H1 (cell line): ENCODE measurements at regions not wholly inside any gene's neighbourhood (a gene's known extent, or its start where the extent isn't known, plus 50 kb on each side); places are given as distances from the start of the nearest gene placed in this dataset.

Source experiments
- CTCF ChIA-PET: fragments of 300-600 bp; sonication (Branson Sonifier 250); formaldehyde crosslinking; loops from one replicate; lab custom pipeline; 2021; ENCODE audit not compliant: partially characterized antibody; lab: Charles Lee
- POLR2A ChIA-PET: fragments of 300-600 bp; sonication (Branson Sonifier 250); formaldehyde crosslinking; loops from one replicate; lab custom pipeline; 2021; ENCODE audit warnings: inconsistent platforms; ENCODE audit not compliant: partially characterized antibody; lab: Charles Lee
- DNase-seq, 2 experiments: peaks; one replicate each; pipeline versions ENCODE4 v3.0.0 to v3.0.0-alpha.2; 2010 to 2022; ENCODE audit warnings: low spot score in 2 of 2, low read depth in 1 of 2, mixed read lengths in 1 of 2
- FAIRE-seq: peaks from 2 replicates; lab custom pipeline; 2011; peaks lifted over from hg19 to GRCh38; lab: Jason Lieb, UNC
- H2AFZ ChIP-seq: 2 replicates; pipeline ENCODE4 v1.8.1; 2012; ENCODE audit warnings: low read length, inconsistent platforms
- H2AK5ac ChIP-seq: 2 replicates; pipeline ENCODE4 v1.6.1; 2013; ENCODE audit warnings: low read depth, low read length
- H2BK120ac ChIP-seq: replicated peaks from 2 replicates; pipeline ENCODE3; 2013; ENCODE audit warnings: low read depth, low read length, inconsistent platforms
- H2BK12ac ChIP-seq: 2 replicates; pipeline ENCODE4 v1.6.1; 2013; ENCODE audit warnings: low read depth, low read length
- H2BK15ac ChIP-seq: 2 replicates; pipeline ENCODE4 v1.6.1; 2013; ENCODE audit warnings: low read length
- H2BK20ac ChIP-seq: 2 replicates; pipeline ENCODE4 v1.6.1; 2013; ENCODE audit warnings: low read length
- H2BK5ac ChIP-seq: 2 replicates; pipeline ENCODE4 v1.6.1; 2013; ENCODE audit warnings: low read depth, low read length
- H3K14ac ChIP-seq: 2 replicates; pipeline ENCODE4 v1.6.1; 2013; ENCODE audit warnings: inconsistent platforms; ENCODE audit not compliant: insufficient read length
- H3K18ac ChIP-seq: 2 replicates; pipeline ENCODE4 v1.6.1; 2013; ENCODE audit warnings: low read length; ENCODE audit errors: extremely low read depth
- H3K23ac ChIP-seq: 2 replicates; pipeline ENCODE4 v1.6.1; 2013; ENCODE audit warnings: inconsistent platforms; ENCODE audit not compliant: insufficient read length
- H3K23me2 ChIP-seq: 2 replicates; pipeline ENCODE4 v1.6.1; 2013; ENCODE audit warnings: low read depth, low read length
- H3K27ac ChIP-seq: 2 replicates; pipeline ENCODE4 v1.6.1; 2011; ENCODE audit warnings: low read depth, low read length, inconsistent platforms
- H3K27me3 ChIP-seq, 4 experiments: replicated peaks in 1 of 4; 1 replicate in 1 of 4; 2 replicates in 3 of 4; pipeline versions ENCODE4 v1.6.1 to v1.8.1; 2011 to 2013; ENCODE audit warnings: low read length in 3 of 4, mild to moderate bottlenecking in 3 of 4, inconsistent platforms in 2 of 4, mixed read lengths in 2 of 4, moderate library complexity in 1 of 4; ENCODE audit not compliant: control insufficient read depth in 3 of 4, insufficient read depth in 3 of 4; ENCODE audit errors: extremely low read depth in 1 of 4
- H3K36me3 ChIP-seq, 4 experiments: 2 replicates each; pipeline versions ENCODE4 v1.6.1 to v1.8.1; 2011 to 2013; ENCODE audit warnings: mild to moderate bottlenecking in 4 of 4, low read length in 3 of 4, moderate library complexity in 2 of 4, control low read depth in 1 of 4, inconsistent platforms in 1 of 4; ENCODE audit not compliant: insufficient read depth in 4 of 4, control insufficient read depth in 2 of 4
- H3K4ac ChIP-seq: replicated peaks from 2 replicates; pipeline ENCODE3; 2013; ENCODE audit warnings: low read length, low read depth, mixed read lengths, inconsistent platforms; ENCODE audit not compliant: insufficient read length
- H3K4me1 ChIP-seq, 4 experiments: replicated peaks in 1 of 4; 1 replicate in 1 of 4; 2 replicates in 3 of 4; pipeline versions ENCODE4 v1.6.1 to v1.8.1; 2011 to 2013; ENCODE audit warnings: low read length in 3 of 4, inconsistent platforms in 2 of 4, mixed read lengths in 1 of 4; ENCODE audit not compliant: insufficient read depth in 4 of 4, control insufficient read depth in 3 of 4
- H3K4me2 ChIP-seq, 2 experiments: 2 replicates each; pipeline versions ENCODE4 v1.6.1 to v1.8.1; 2011 to 2013; ENCODE audit warnings: low read depth in 2 of 2, low read length in 2 of 2, control low read depth in 1 of 2, inconsistent platforms in 1 of 2, mild to moderate bottlenecking in 1 of 2; ENCODE audit not compliant: insufficient read depth in 1 of 2
- H3K4me3 ChIP-seq, 4 experiments: fragments of 200-600, 300-600 bp in 1 of 4; sonication (generic), shearing (Covaris generic), sonication (Bioruptor Twin) in 1 of 4; 2 replicates each; pipeline versions ENCODE4 v1.5.1 to v1.8.1; 2011 to 2016; ENCODE audit warnings: low read length in 4 of 4, low read depth in 3 of 4, control low read depth in 2 of 4, inconsistent platforms in 2 of 4, mild to moderate bottlenecking in 2 of 4, mixed read lengths in 1 of 4, moderate library complexity in 1 of 4; ENCODE audit not compliant: insufficient read depth in 2 of 4; ENCODE audit errors: extremely low read depth in 1 of 4
- H3K56ac ChIP-seq: replicated peaks from 2 replicates; pipeline ENCODE3; 2013; ENCODE audit warnings: low read depth, mild to moderate bottlenecking, mixed read lengths, low read length, inconsistent platforms; ENCODE audit not compliant: insufficient read length
- H3K79me1 ChIP-seq: 2 replicates; pipeline ENCODE4 v1.6.1; 2013; ENCODE audit warnings: low read depth, low read length, control low read depth
- H3K79me2 ChIP-seq, 2 experiments: 2 replicates each; pipeline versions ENCODE4 v1.6.1 to v1.8.1; 2012 to 2013; ENCODE audit warnings: low read length in 2 of 2, mild to moderate bottlenecking in 2 of 2, inconsistent platforms in 1 of 2; ENCODE audit not compliant: insufficient read depth in 2 of 2, control insufficient read depth in 1 of 2
- H3K9ac ChIP-seq, 4 experiments: replicated peaks in 1 of 4; 1 replicate in 1 of 4; 2 replicates in 3 of 4; pipeline versions ENCODE4 v1.6.1 to v1.8.1; 2011 to 2013; ENCODE audit warnings: low read depth in 3 of 4, low read length in 3 of 4, control low read depth in 2 of 4, mild to moderate bottlenecking in 2 of 4, moderate library complexity in 2 of 4, inconsistent platforms in 1 of 4; ENCODE audit errors: extremely low read depth in 1 of 4
- H3K9me3 ChIP-seq, 2 experiments: 2 replicates each; pipeline versions ENCODE4 v1.6.1 to v1.8.1; 2012 to 2013; ENCODE audit warnings: mild to moderate bottlenecking in 2 of 2, moderate library complexity in 2 of 2, control low read depth in 1 of 2, inconsistent platforms in 1 of 2, low read depth in 1 of 2, low read length in 1 of 2, mixed read lengths in 1 of 2; ENCODE audit not compliant: insufficient read depth in 2 of 2
- H4K20me1 ChIP-seq, 2 experiments: replicated peaks in 1 of 2; 2 replicates each; pipeline versions ENCODE3 to v1.8.1; 2011 to 2013; ENCODE audit warnings: inconsistent platforms in 2 of 2, low read length in 2 of 2, mild to moderate bottlenecking in 1 of 2; ENCODE audit not compliant: insufficient read depth in 2 of 2, control insufficient read depth in 1 of 2
- H4K5ac ChIP-seq: 2 replicates; pipeline ENCODE4 v1.6.1; 2013; ENCODE audit warnings: low read length, low read depth, mixed read lengths, inconsistent platforms; ENCODE audit not compliant: insufficient read length
- H4K8ac ChIP-seq: 2 replicates; pipeline ENCODE4 v1.8.0; 2013; ENCODE audit warnings: mild to moderate bottlenecking, moderate library complexity, low read length, inconsistent platforms; ENCODE audit not compliant: insufficient read depth; ENCODE audit errors: extremely low read depth
- H4K91ac ChIP-seq: replicated peaks from 2 replicates; pipeline ENCODE3; 2013; ENCODE audit warnings: low read length, mixed read lengths, inconsistent platforms; ENCODE audit not compliant: insufficient read length
- CHD2 ChIP-seq: IDR thresholded peaks from 2 replicates; pipeline ENCODE4 v1.6.1; 2012; ENCODE audit warnings: low read length, improper control_type of control experiment
- JUND ChIP-seq: IDR thresholded peaks from 2 replicates; pipeline ENCODE4 v1.6.1; 2011; ENCODE audit warnings: mild to moderate bottlenecking, improper control_type of control experiment, low read length
- POLR2A ChIP-seq, 2 experiments: IDR thresholded peaks; 1 replicate in 1 of 2; 2 replicates in 1 of 2; pipeline ENCODE4 v1.6.1; 2011; ENCODE audit warnings: low read depth in 2 of 2, low read length in 2 of 2, mild to moderate bottlenecking in 2 of 2; ENCODE audit errors: control extremely low read depth in 1 of 2
- YY1 ChIP-seq: IDR thresholded peaks from 2 replicates; pipeline ENCODE4 v1.6.1; 2011; ENCODE audit warnings: low read depth, mild to moderate bottlenecking, low read length
- WGBS, 2 experiments: shearing (Covaris generic) in 1 of 2; methylation state at CpG; one replicate each; pipeline versions ENCODE4 v1.1.6 to v1.1.7; 2013 to 2015; ENCODE audit warnings: low lambda C conversion rate in 2 of 2, mixed read lengths in 2 of 2, inconsistent platforms in 1 of 2, low coverage in 1 of 2, missing lambda C conversion rate in 1 of 2; ENCODE audit not compliant: insufficient replicate concordance in 2 of 2, insufficient coverage in 1 of 2, insufficient read length in 1 of 2; ENCODE audit errors: extremely low coverage in 1 of 2, missing lambda C conversion rate in 1 of 2; 5-methylcytosine and 5-hydroxymethylcytosine counted together

- no peak overlapping the region for H4K91ac ChIP-seq
- H3K23me2 ChIP-seq: no peaks in the 10 kb centered on the region
- no peak overlapping the region for H3K27ac ChIP-seq
- H3K27me3 ChIP-seq: no peaks in the 10 kb centered on the region
- no peaks in the 10 kb centered on the region for H3K9me3 ChIP-seq
- H3K36me3 ChIP-seq: no peaks in the 10 kb centered on the region
- no peak overlapping the region for H2AK5ac ChIP-seq
- H3K56ac ChIP-seq: no peak overlapping the region
- FAIRE-seq: no peak
- no peaks in the 10 kb centered on the region for H3K79me1 ChIP-seq
- H2BK120ac ChIP-seq: no peak overlapping the region
- H2BK5ac ChIP-seq: no peak overlapping the region
- no peak overlapping the region for H4K8ac ChIP-seq
- H2AFZ ChIP-seq: no peak overlapping the region
- no peak overlapping the region for H4K5ac ChIP-seq
- no peak overlapping the region for H3K14ac ChIP-seq
- no peak overlapping the region for H3K23ac ChIP-seq
- no peak for DNase-seq
- POLR2A ChIA-PET: no interaction called here
- no peak overlapping the region for H3K4me2 ChIP-seq
- H4K20me1 ChIP-seq: no peaks in the 10 kb centered on the region
- no peak overlapping the region for H2BK20ac ChIP-seq
- no peak overlapping the region for H3K4ac ChIP-seq
- H3K9ac ChIP-seq: no peak overlapping the region
- no peaks in the 10 kb centered on the region for H3K79me2 ChIP-seq
- no peak overlapping the region for H2BK12ac ChIP-seq
- 100% methylated on average over 1 of the region's 1 CpG; no CpG with 5 or more reads in 1 of the 2 experiments for WGBS, 2 experiments
- no peak overlapping the region for H2BK15ac ChIP-seq
- H3K4me3 ChIP-seq: no peak overlapping the region
- no peaks in the 10 kb centered on the region for H3K4me1 ChIP-seq
- CTCF ChIA-PET: no interaction called here
- no peak overlapping the region for H3K18ac ChIP-seq
- no peak for TF ChIP-seq CHD2
- no peak for TF ChIP-seq JUND
- no peak for TF ChIP-seq POLR2A (IDR thresholded peaks at IDR 0.05; ENCODE audit: control extremely low read depth in 1 of 2, low read depth in 2 of 2, low read length in 2 of 2)
- TF ChIP-seq YY1: no peak
Observed at GRCh38 chr6:48272518-48272917, 161.5 kb upstream of the PTCHD4 start.
